ENCODE measurements at regions not wholly inside any gene's neighbourhood (a gene's known extent, or its start where the extent isn't known, plus 50 kb on each side); places are given as distances from the start of the nearest gene placed in this dataset.

DNA sequence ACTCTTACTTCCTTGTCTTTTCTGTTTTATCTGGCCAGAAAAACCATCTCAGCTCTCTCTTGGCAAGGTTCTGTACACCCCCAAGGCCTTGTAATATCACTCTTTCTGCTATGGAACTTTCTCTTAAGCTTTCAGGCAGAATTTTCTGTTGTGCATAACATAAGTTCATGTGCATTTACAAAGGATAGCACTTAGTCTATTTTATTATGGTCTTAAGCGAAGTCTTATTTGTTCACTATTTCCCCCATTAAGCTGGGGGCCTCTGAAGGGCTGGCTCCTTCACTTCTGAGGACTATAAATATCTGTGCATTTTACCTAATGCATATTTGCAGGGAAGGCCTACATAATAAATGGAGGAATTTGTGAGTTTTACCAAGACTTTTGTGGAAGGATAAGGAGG is 1393.4 kb downstream of the FAM181B start:
- H3K36me3 Mint-ChIP-seq: no peaks in the 10 kb centered on the region
- peaks cover 17% of the 10 kb centered on the region for H3K4me1 Mint-ChIP-seq
- Histone ChIP-seq H3K9me3 (ENCODE audit: low read depth) (no peaks in the 10 kb centered on the region), H3K27ac (no peak overlapping the region), H3K4me3 (no peak overlapping the region), H2AFZ (replicated peaks) (no peak overlapping the region), H4K20me1 (ENCODE audit: low read depth) (no peaks in the 10 kb centered on the region), H3K4me1 (peaks cover 12% of the 10 kb centered on the region), H3K79me2 (ENCODE audit: low read depth) (no peaks in the 10 kb centered on the region), H3K9ac (no peak overlapping the region), H3K27me3 (no peaks in the 10 kb centered on the region), H3F3A (ENCODE audit: low read depth) (no peaks in the 10 kb centered on the region), H3K4me2 (no peak overlapping the region), H3K36me3 (no peaks in the 10 kb centered on the region)
- no peak for DNase-seq (ENCODE audit: low spot score)
- peaks cover 2% of the 10 kb centered on the region for H3K27me3 Mint-ChIP-seq (ENCODE audit: insufficient read depth, low read depth)
- H3K27ac Mint-ChIP-seq: no peak overlapping the region
- H3K9me3 Mint-ChIP-seq: no peaks in the 10 kb centered on the region
- H3K4me3 Mint-ChIP-seq: no peak overlapping the region
- TF ChIP-seq EZH2phosphoT487 (IDR thresholded peaks at IDR 0.05) (no peak), EZH2 (IDR thresholded peaks at IDR 0.05) (no peak)
- TF ChIP-seq, protein P1, sequence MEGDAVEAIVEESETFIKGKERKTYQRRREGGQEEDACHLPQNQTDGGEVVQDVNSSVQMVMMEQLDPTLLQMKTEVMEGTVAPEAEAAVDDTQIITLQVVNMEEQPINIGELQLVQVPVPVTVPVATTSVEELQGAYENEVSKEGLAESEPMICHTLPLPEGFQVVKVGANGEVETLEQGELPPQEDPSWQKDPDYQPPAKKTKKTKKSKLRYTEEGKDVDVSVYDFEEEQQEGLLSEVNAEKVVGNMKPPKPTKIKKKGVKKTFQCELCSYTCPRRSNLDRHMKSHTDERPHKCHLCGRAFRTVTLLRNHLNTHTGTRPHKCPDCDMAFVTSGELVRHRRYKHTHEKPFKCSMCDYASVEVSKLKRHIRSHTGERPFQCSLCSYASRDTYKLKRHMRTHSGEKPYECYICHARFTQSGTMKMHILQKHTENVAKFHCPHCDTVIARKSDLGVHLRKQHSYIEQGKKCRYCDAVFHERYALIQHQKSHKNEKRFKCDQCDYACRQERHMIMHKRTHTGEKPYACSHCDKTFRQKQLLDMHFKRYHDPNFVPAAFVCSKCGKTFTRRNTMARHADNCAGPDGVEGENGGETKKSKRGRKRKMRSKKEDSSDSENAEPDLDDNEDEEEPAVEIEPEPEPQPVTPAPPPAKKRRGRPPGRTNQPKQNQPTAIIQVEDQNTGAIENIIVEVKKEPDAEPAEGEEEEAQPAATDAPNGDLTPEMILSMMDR (IDR thresholded peaks at IDR 0.05): no peak

DNA sequence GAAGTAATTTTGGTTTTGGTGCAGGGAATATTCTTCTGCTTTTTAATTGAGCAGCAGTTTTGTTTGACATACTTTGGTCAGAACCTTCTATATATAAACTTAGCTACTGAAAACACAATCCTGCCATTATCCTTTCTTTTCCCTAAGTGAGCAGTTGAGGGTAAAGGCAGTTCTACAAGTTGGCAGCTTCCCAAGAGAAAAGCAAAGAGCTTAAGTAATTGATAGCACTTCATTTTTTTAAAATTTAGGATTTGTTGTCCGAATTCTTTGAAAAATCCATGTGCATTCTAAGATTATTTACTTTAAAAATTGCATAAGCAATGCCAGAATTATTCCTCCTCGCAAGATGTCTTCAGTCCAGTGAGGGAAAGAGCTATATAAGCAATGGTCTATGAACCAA is 1394.1 kb downstream of the FAM181B start:
- Histone ChIP-seq H3K9ac (no peak overlapping the region), H3K9me3 (ENCODE audit: low read depth) (no peaks in the 10 kb centered on the region), H3K4me1 (peaks cover 12% of the 10 kb centered on the region), H3F3A (ENCODE audit: low read depth) (no peaks in the 10 kb centered on the region), H4K20me1 (ENCODE audit: low read depth) (no peaks in the 10 kb centered on the region), H3K79me2 (ENCODE audit: low read depth) (no peaks in the 10 kb centered on the region), H3K27me3 (no peaks in the 10 kb centered on the region), H3K36me3 (no peaks in the 10 kb centered on the region), H3K4me2 (no peak overlapping the region), H3K27ac (no peak overlapping the region), H3K4me3 (no peak overlapping the region), H2AFZ (replicated peaks) (no peak overlapping the region)
- Mint-ChIP-seq H3K27me3 (ENCODE audit: insufficient read depth, low read depth) (peaks cover 2% of the 10 kb centered on the region), H3K36me3 (no peaks in the 10 kb centered on the region), H3K4me1 (peaks cover 17% of the 10 kb centered on the region), H3K27ac (no peak overlapping the region), H3K4me3 (no peak overlapping the region), H3K9me3 (no peaks in the 10 kb centered on the region)
- TF ChIP-seq, protein P1 (IDR thresholded peaks at IDR 0.05): no peak
- TF ChIP-seq EZH2phosphoT487 (IDR thresholded peaks at IDR 0.05) (no peak), EZH2 (IDR thresholded peaks at IDR 0.05) (no peak)
- no peak for DNase-seq (ENCODE audit: low spot score)

DNA sequence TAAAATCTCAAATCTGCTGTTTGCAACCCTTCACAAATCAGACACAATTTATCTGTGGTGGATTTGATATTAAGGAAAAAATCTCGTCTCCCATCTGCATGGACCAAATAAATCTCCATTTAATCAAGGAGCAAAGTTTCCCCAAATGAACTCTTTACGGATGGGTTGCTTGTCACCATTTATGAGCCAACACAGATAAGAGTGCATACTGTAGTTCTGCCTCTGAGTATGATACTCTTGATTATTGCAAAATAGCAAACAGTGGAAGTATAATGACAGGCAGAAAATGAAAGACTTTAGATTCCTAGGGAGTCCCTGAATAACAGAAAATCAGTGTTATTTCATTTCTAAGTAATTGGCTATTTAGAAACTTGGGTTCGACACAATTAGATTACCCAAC is 1395.9 kb downstream of the FAM181B start:
- H3K9me3 Mint-ChIP-seq: no peaks in the 10 kb centered on the region
- no peak overlapping the region for H3K27ac Mint-ChIP-seq
- H4K20me1 ChIP-seq (ENCODE audit: low read depth): no peaks in the 10 kb centered on the region
- H3K36me3 ChIP-seq: no peaks in the 10 kb centered on the region
- H3K9me3 ChIP-seq (ENCODE audit: low read depth): no peaks in the 10 kb centered on the region
- no peaks in the 10 kb centered on the region for H3K36me3 Mint-ChIP-seq
- H3K9ac ChIP-seq: no peak overlapping the region
- no peak overlapping the region for H3K4me2 ChIP-seq
- H3K4me3 ChIP-seq: no peak overlapping the region
- TF ChIP-seq, protein P1 (IDR thresholded peaks at IDR 0.05): no peak
- H3K4me3 Mint-ChIP-seq: no peak overlapping the region
- no peaks in the 10 kb centered on the region for H3K79me2 ChIP-seq (ENCODE audit: low read depth)
- no peaks in the 10 kb centered on the region for H3K27me3 ChIP-seq
- no peak for DNase-seq (ENCODE audit: low spot score)
- H3F3A ChIP-seq (ENCODE audit: low read depth): no peaks in the 10 kb centered on the region
- peaks cover 3% of the 10 kb centered on the region for H3K4me1 Mint-ChIP-seq
- H3K27ac ChIP-seq: no peak overlapping the region
- peaks cover 3% of the 10 kb centered on the region for H3K4me1 ChIP-seq
- H3K27me3 Mint-ChIP-seq (ENCODE audit: insufficient read depth, low read depth): no peaks in the 10 kb centered on the region
- H2AFZ ChIP-seq (replicated peaks): no peak overlapping the region

GRCh38 chr11:81332276-81332675 is 1401.4 kb downstream of the FAM181B start:
- no peaks in the 10 kb centered on the region for H3K9me3 ChIP-seq (ENCODE audit: low read depth)
- Mint-ChIP-seq H3K36me3 (no peaks in the 10 kb centered on the region), H3K27ac (no peak overlapping the region), H3K27me3 (ENCODE audit: insufficient read depth, low read depth) (no peaks in the 10 kb centered on the region), H3K4me3 (no peak overlapping the region), H3K4me1 (no peaks in the 10 kb centered on the region), H3K9me3 (no peaks in the 10 kb centered on the region)
- no peaks in the 10 kb centered on the region for H3K79me2 ChIP-seq (ENCODE audit: low read depth)
- H3K27me3 ChIP-seq: no peaks in the 10 kb centered on the region
- no peak overlapping the region for H2AFZ ChIP-seq (replicated peaks)
- H3K27ac ChIP-seq: no peak overlapping the region
- H3K9ac ChIP-seq: no peak overlapping the region
- no peaks in the 10 kb centered on the region for H3K4me1 ChIP-seq
- no peak overlapping the region for H3K4me2 ChIP-seq
- H3K4me3 ChIP-seq: no peak overlapping the region
- H4K20me1 ChIP-seq (ENCODE audit: low read depth): no peaks in the 10 kb centered on the region
- H3F3A ChIP-seq (ENCODE audit: low read depth): no peaks in the 10 kb centered on the region
- TF ChIP-seq EZH2 (IDR thresholded peaks at IDR 0.05): no peak
- TF ChIP-seq EZH2phosphoT487 (IDR thresholded peaks at IDR 0.05): no peak
- TF ChIP-seq, protein P1 (IDR thresholded peaks at IDR 0.05): no peak
- no peaks in the 10 kb centered on the region for H3K36me3 ChIP-seq
- no peak for DNase-seq (ENCODE audit: low spot score)

Measured in neural progenitor cell (in vitro differentiated cells).